ENCODE measurements at regions not wholly inside any gene's neighbourhood (a gene's known extent, or its start where the extent isn't known, plus 50 kb on each side); places are given as distances from the start of the nearest gene placed in this dataset.

GRCh38 chr14:85241022-85241855 lies 288.7 kb upstream of the FLRT2 start:
- CTCF ChIA-PET: no interaction called here

GRCh38 chr14:85242666-85243065 lies 287.3 kb upstream of the FLRT2 start:
- Histone ChIP-seq H3K27ac (ENCODE audit: insufficient read depth, low read depth, low read length) (no peak overlapping the region), H3K9ac (replicated peaks; ENCODE audit: extremely low read depth, insufficient read depth, low read length) (no peak overlapping the region), H3K79me2 (ENCODE audit: control insufficient read depth, insufficient read depth, low read length) (no peaks in the 10 kb centered on the region), H4K20me1 (replicated peaks; ENCODE audit: control insufficient read depth, extremely low read depth, insufficient read depth, low read length) (no peaks in the 10 kb centered on the region), H3K36me3 (ENCODE audit: control insufficient read depth in 2 of 2, extremely low read depth in 1 of 2, insufficient read depth in 2 of 2, low read length in 2 of 2) (no peaks in the 10 kb centered on the region), H3K4me3 (replicated peaks in 1 of 3; ENCODE audit: insufficient read depth in 1 of 3, low read depth in 1 of 3, low read length in 3 of 3) (no peak overlapping the region), H3K4me1 (ENCODE audit: control insufficient read depth, extremely low read depth, insufficient read depth, low read length) (peaks cover 12% of the 10 kb centered on the region), H3K4me2 (ENCODE audit: insufficient read depth, low read length) (no peak overlapping the region), H2AFZ (ENCODE audit: low read depth, low read length) (no peak overlapping the region), H3K9me3 (replicated peaks; ENCODE audit: control insufficient read depth, insufficient read depth, low read length) (no peaks in the 10 kb centered on the region), H3K27me3 (ENCODE audit: control insufficient read depth in 2 of 2, insufficient read depth in 2 of 2, low read length in 2 of 2) (no peaks in the 10 kb centered on the region), H3K9me1 (replicated peaks; ENCODE audit: control insufficient read depth, extremely low read depth, insufficient read depth, low read length) (no peaks in the 10 kb centered on the region)
- POLR2A ChIA-PET: no interaction called here
- intact Hi-C loops (cut with micrococcal nuclease) (no loop called here), dilution Hi-C loops (cut with MboI; ENCODE audit: extremely low pct_ligation_motif_present, low sequenced_read_pairs) (no loop called here)
- no peak for TF ChIP-seq MYC (IDR thresholded peaks at IDR 0.05; ENCODE audit: low read depth, low read length)
- TF ChIP-seq POLR2AphosphoS5 (IDR thresholded peaks at IDR 0.05; ENCODE audit: insufficient read depth, low read depth, low read length): no peak
- DNase-seq (ENCODE audit: low read depth, low spot score) (no peak), FAIRE-seq (no peak)
- CTCF ChIA-PET: interaction anchor here (1.1 kb wide), 1 partner anchor 9 kb away, joined by 4 read pairs; no protein-coding TSS in a partner anchor
- no TSS peak for BruUV-seq (replicated peaks)

More at GRCh38 chr14:85241022-85241855, 288.7 kb upstream of the FLRT2 start:
- TF ChIP-seq JUN (IDR thresholded peaks at IDR 0.05; ENCODE audit: borderline replicate concordance, insufficient read depth, insufficient read length, low read depth): no peak
- TF ChIP-seq GATA2 (IDR thresholded peaks at IDR 0.05; ENCODE audit: insufficient read depth, insufficient read length, low read depth, low read length): no peak
- TF ChIP-seq EZH2 (IDR thresholded peaks at IDR 0.05; ENCODE audit: borderline replicate concordance, low read depth, low read length, severe bottlenecking): no peak
- peak; percentile 61 for DNase-seq (ENCODE audit: low read depth, low spot score)
- Histone ChIP-seq H3K9me3 (replicated peaks; ENCODE audit: control insufficient read depth, insufficient read depth, low read length) (no peaks in the 10 kb centered on the region), H4K20me1 (replicated peaks; ENCODE audit: control insufficient read depth, extremely low read depth, insufficient read depth, low read length) (no peaks in the 10 kb centered on the region), H3K4me1 (ENCODE audit: control insufficient read depth, extremely low read depth, insufficient read depth, low read length) (peaks cover 12% of the 10 kb centered on the region), H3K4me2 (ENCODE audit: insufficient read depth, low read length) (peak overlapping the region; percentile 95), H3K4me3 (replicated peaks in 1 of 3; ENCODE audit: insufficient read depth in 1 of 3, low read depth in 1 of 3, low read length in 3 of 3) (peak overlapping the region in 2 of 3 experiments; percentile 20 to 58), H3K9ac (replicated peaks; ENCODE audit: extremely low read depth, insufficient read depth, low read length) (peak overlapping the region; percentile 36), H3K27ac (ENCODE audit: insufficient read depth, low read depth, low read length) (peak overlapping the region; percentile 11), H3K9me1 (replicated peaks; ENCODE audit: control insufficient read depth, extremely low read depth, insufficient read depth, low read length) (no peaks in the 10 kb centered on the region), H3K79me2 (ENCODE audit: control insufficient read depth, insufficient read depth, low read length) (no peaks in the 10 kb centered on the region), H2AFZ (ENCODE audit: low read depth, low read length) (peak overlapping the region; percentile 96), H3K36me3 (ENCODE audit: control insufficient read depth in 2 of 2, extremely low read depth in 1 of 2, insufficient read depth in 2 of 2, low read length in 2 of 2) (no peaks in the 10 kb centered on the region), H3K27me3 (ENCODE audit: control insufficient read depth in 2 of 2, insufficient read depth in 2 of 2, low read length in 2 of 2) (no peaks in the 10 kb centered on the region)
- dilution Hi-C loops (cut with MboI; ENCODE audit: extremely low pct_ligation_motif_present, low sequenced_read_pairs): no loop called here
- POLR2A ChIA-PET: interaction anchor here (0.5 kb wide), 1 partner anchor 294 kb away, joined by 4 read pairs; no protein-coding TSS in a partner anchor
- FAIRE-seq: no peak
- intact Hi-C loops (cut with micrococcal nuclease): no loop called here
- BruUV-seq (replicated peaks): no TSS peak
